GM12878 (cell line): ENCODE measurements at regions not wholly inside any gene's neighbourhood (a gene's known extent, or its start where the extent isn't known, plus 50 kb on each side); places are given as distances from the start of the nearest gene placed in this dataset.

ENCODE experiments used
- ATAC-seq: fragments of 200-7000 bp; cut with Tn5 transposase; 3 replicates; pipeline ENCODE4 v1.9.1; 2020; ENCODE audit warnings: mild to moderate bottlenecking, moderate library complexity
- BruUV-seq: library from RNA; stranded (reverse); fragments of 400-500 nt; replicated peaks from 2 replicates; lab custom pipeline; 2021; lab: Mats Ljungman, UMichigan
- CTCF ChIA-PET: fragments of 300-600 bp; sonication (Branson Sonifier 250); formaldehyde crosslinking; extraction: SDS; loops from one replicate; lab custom pipeline; 2021; ENCODE audit warnings: inconsistent platforms; lab: Yijun Ruan, JAX
- POLR2A ChIA-PET: fragments of 350-600 bp; formaldehyde crosslinking; extraction: SDS; loops from one replicate; lab custom pipeline; 2021; ENCODE audit warnings: inconsistent platforms; lab: Charles Lee
- RAD21 ChIA-PET: fragments of 300-600 bp; sonication (Branson Sonifier 250); formaldehyde crosslinking; loops from one replicate; lab custom pipeline; 2023; ENCODE audit warnings: antibody characterized with exemption; ENCODE audit not compliant: unreplicated experiment; lab: Charles Lee
- SMC1A ChIA-PET: fragments of 300-600 bp; sonication (Branson Sonifier 250); formaldehyde crosslinking; loops from one replicate; lab custom pipeline; 2023; ENCODE audit not compliant: unreplicated experiment, uncharacterized antibody; lab: Charles Lee
- DNase-seq: peaks from one replicate; pipeline ENCODE4 v3.0.0-alpha.2; 2011; ENCODE audit warnings: low read depth, low spot score
- FAIRE-seq: peaks from 3 replicates; lab custom pipeline; 2011; peaks lifted over from hg19 to GRCh38; lab: Jason Lieb, UNC
- H2AFZ ChIP-seq: 2 replicates; pipeline ENCODE4 v1.6.0; 2011; ENCODE audit warnings: low read depth, low read length, control low read depth; ENCODE audit not compliant: control insufficient read depth
- H3K27ac ChIP-seq: 2 replicates; pipeline ENCODE4 v1.5.1; 2011; ENCODE audit warnings: control low read depth; ENCODE audit not compliant: control insufficient read depth, insufficient read depth
- H3K27me3 ChIP-seq, 2 experiments: replicated peaks in 1 of 2; 2 replicates each; pipeline versions ENCODE4 v1.6.0 to v1.6.1; 2011; ENCODE audit warnings: low read length in 1 of 2; ENCODE audit not compliant: control insufficient read depth in 2 of 2, insufficient read depth in 2 of 2
- H3K36me3 ChIP-seq, 2 experiments: 2 replicates each; pipeline ENCODE4 v1.5.1; 2011; ENCODE audit warnings: low read length in 1 of 2; ENCODE audit not compliant: control insufficient read depth in 2 of 2, insufficient read depth in 2 of 2
- H3K4me1 ChIP-seq: 2 replicates; pipeline ENCODE4 v1.6.1; 2011; ENCODE audit warnings: mild to moderate bottlenecking, low read length, moderate library complexity, mixed read lengths; ENCODE audit not compliant: control insufficient read depth, insufficient read depth
- H3K4me2 ChIP-seq: 2 replicates; pipeline ENCODE4 v1.6.0; 2011; ENCODE audit warnings: control low read depth; ENCODE audit not compliant: control insufficient read depth, insufficient read depth
- H3K4me3 ChIP-seq: fragments of 200-600 bp; sonication (generic); 2 replicates; pipeline ENCODE4 v1.5.1; 2016
- H3K79me2 ChIP-seq: 2 replicates; pipeline ENCODE4 v1.6.0; 2011; ENCODE audit warnings: low read length; ENCODE audit not compliant: control insufficient read depth, insufficient read depth
- H3K9ac ChIP-seq: 2 replicates; pipeline ENCODE4 v1.8.0; 2011; ENCODE audit warnings: low read length, control low read depth, mixed read lengths; ENCODE audit not compliant: control insufficient read depth, insufficient read depth
- H3K9me3 ChIP-seq: replicated peaks from 3 replicates; pipeline ENCODE4 v1.5.1; 2011; ENCODE audit warnings: mild to moderate bottlenecking, low read length; ENCODE audit not compliant: control insufficient read depth, insufficient read depth
- H4K20me1 ChIP-seq: 2 replicates; pipeline ENCODE4 v1.6.0; 2011; ENCODE audit not compliant: control insufficient read depth, insufficient read depth
- NBN ChIP-seq: fragments of 450-650 bp; IDR thresholded peaks from 2 replicates; pipeline ENCODE4 v1.6.1; 2016
- SMAD1 ChIP-seq: fragments of 450-650 bp; IDR thresholded peaks from 2 replicates; pipeline ENCODE4 v1.6.1; 2018; ENCODE audit warnings: mild to moderate bottlenecking, low read depth; ENCODE audit not compliant: partially characterized antibody
- ZBTB4 ChIP-seq: fragments of 450-650 bp; formaldehyde crosslinking; IDR thresholded peaks from 2 replicates; pipeline ENCODE4 v1.4.0; 2022; ENCODE audit warnings: mild to moderate bottlenecking, moderate library complexity
- ZZZ3 ChIP-seq: IDR thresholded peaks from 2 replicates; pipeline ENCODE4 v1.6.1; 2011; ENCODE audit warnings: low read depth; ENCODE audit not compliant: control insufficient read depth, insufficient read length
- WGBS: methylation state at CpG from one replicate; pipeline ENCODE4 v1.1.6; 2016; ENCODE audit warnings: low lambda C conversion rate; ENCODE audit not compliant: insufficient replicate concordance, insufficient coverage; ENCODE audit errors: missing lambda C conversion rate; 5-methylcytosine and 5-hydroxymethylcytosine counted together
- in situ Hi-C: fragments of 300-500 bp; cut with MboI; formaldehyde crosslinking; loops from 9 replicates; pipeline ENCODE4 v1.14.3; 2018; ENCODE audit warnings: mixed read lengths
- intact Hi-C: fragments of 100-400 bp; cut with micrococcal nuclease; formaldehyde crosslinking; loops from one replicate; pipeline ENCODE4 v1.14.2; 2022; ENCODE audit not compliant: unreplicated experiment

GRCh38 chrX:39832211-39832610, 265.5 kb downstream of the BCOR start:
- no peak for ATAC-seq

More at GRCh38 chrX:39832211-39832610, 265.5 kb downstream of the BCOR start:
- RAD21 ChIA-PET = no interaction called here
- TF ChIP-seq ZZZ3 (no peak), SMAD1 (no peak), NBN (no peak), ZBTB4 (CRISPR knock-in tag) (no peak)
- FAIRE-seq = no peak
- Histone ChIP-seq H4K20me1 (no peaks in the 10 kb centered on the region), H3K9me3 (no peaks in the 10 kb centered on the region; the same call in 2 of the 3 replicates), H3K4me2 (no peak overlapping the region), H3K27ac (no peak overlapping the region), H3K4me1 (no peaks in the 10 kb centered on the region; the same call in 1 of the 2 replicates), H3K36me3 (no peaks in the 10 kb centered on the region), H3K79me2 (no peaks in the 10 kb centered on the region), H3K9ac (no peak overlapping the region), H3K4me3 (no peak overlapping the region), H2AFZ (no peak overlapping the region), H3K27me3 (no peaks in the 10 kb centered on the region)
- POLR2A ChIA-PET = no interaction called here
- no peak for DNase-seq
- CTCF ChIA-PET = no interaction called here
- in situ Hi-C loops (no loop called here), intact Hi-C loops (no loop called here)
- SMC1A ChIA-PET = no interaction called here
- no TSS peak for BruUV-seq
- 64% methylated on average over 11 of the region's 11 CpGs for WGBS
